Caco-2 (cell line): ENCODE measurements at regions not wholly inside any gene's neighbourhood (a gene's known extent, or its start where the extent isn't known, plus 50 kb on each side); places are given as distances from the start of the nearest gene placed in this dataset.

Experiments
- BruUV-seq: library from RNA; stranded (reverse); fragments of 400-500 nt; replicated peaks from 2 replicates; lab custom pipeline; 2021; lab: Mats Ljungman, UMichigan
- CTCF ChIA-PET: fragments of 300-600 bp; sonication (Branson Sonifier 250); formaldehyde crosslinking; loops from one replicate; lab custom pipeline; 2022; ENCODE audit warnings: antibody characterized with exemption; lab: Charles Lee
- POLR2A ChIA-PET: fragments of 300-600 bp; sonication (Branson Sonifier 250); formaldehyde crosslinking; loops from one replicate; lab custom pipeline; 2022; ENCODE audit warnings: antibody characterized with exemption; lab: Charles Lee
- DNase-seq, 2 experiments: peaks; one replicate each; pipeline versions ENCODE4 v3.0.0 to v3.0.0-alpha.2; 2020 to 2022
- H3K27me3 ChIP-seq: replicated peaks from 2 replicates; pipeline ENCODE4 v1.6.0; 2011; ENCODE audit warnings: low read length; ENCODE audit not compliant: control insufficient read depth, insufficient read depth
- H3K36me3 ChIP-seq: 2 replicates; pipeline ENCODE4 v1.5.1; 2011; ENCODE audit warnings: low read length; ENCODE audit not compliant: control insufficient read depth, insufficient read depth
- H3K4me1 ChIP-seq: fragments of 250-450 bp; sonication (Bioruptor Pico); 2 replicates; pipeline ENCODE4 v1.5.1; 2020; ENCODE audit warnings: mild to moderate bottlenecking
- H3K4me3 ChIP-seq: 2 replicates; pipeline ENCODE4 v1.5.1; 2011; ENCODE audit warnings: low read depth, mild to moderate bottlenecking, control low read depth, low read length
- H3K9me3 ChIP-seq: fragments of 250-450 bp; sonication (Bioruptor Pico); 2 replicates; pipeline ENCODE4 v1.5.1; 2020; ENCODE audit warnings: mild to moderate bottlenecking, moderate library complexity
- H3K27ac Mint-ChIP-seq: one replicate; pipeline ENCODE4 v1.8.0; 2022; ENCODE audit warnings: mixed read lengths; ENCODE audit not compliant: unreplicated experiment
- H3K27me3 Mint-ChIP-seq: one replicate; pipeline ENCODE4 v1.8.0; 2022; ENCODE audit warnings: mixed read lengths; ENCODE audit not compliant: insufficient read depth, unreplicated experiment
- H3K36me3 Mint-ChIP-seq: one replicate; pipeline ENCODE4 v1.8.0; 2022; ENCODE audit warnings: mild to moderate bottlenecking, mixed read lengths; ENCODE audit not compliant: insufficient read depth, unreplicated experiment
- H3K4me1 Mint-ChIP-seq: one replicate; pipeline ENCODE4 v1.8.0; 2022; ENCODE audit warnings: low read depth, mixed read lengths; ENCODE audit not compliant: unreplicated experiment
- H3K4me3 Mint-ChIP-seq: one replicate; pipeline ENCODE4 v1.8.0; 2022; ENCODE audit warnings: mild to moderate bottlenecking, moderate library complexity, mixed read lengths; ENCODE audit not compliant: unreplicated experiment
- H3K9me3 Mint-ChIP-seq: one replicate; pipeline ENCODE4 v1.8.0; 2022; ENCODE audit warnings: mixed read lengths; ENCODE audit not compliant: unreplicated experiment
- CTCF ChIP-seq, 2 experiments: fragments of 200-600 bp in 1 of 2; IDR thresholded peaks; 1 replicate in 1 of 2; 2 replicates in 1 of 2; pipeline versions ENCODE4 v1.5.1 to v1.8.0; 2011 to 2022; ENCODE audit warnings: antibody characterized with exemption in 1 of 2, control low read depth in 1 of 2, inconsistent platforms in 1 of 2, low read depth in 1 of 2, low read length in 1 of 2, mild to moderate bottlenecking in 1 of 2, moderate library complexity in 1 of 2; ENCODE audit not compliant: insufficient read depth in 1 of 2, severe bottlenecking in 1 of 2, unreplicated experiment in 1 of 2
- intact Hi-C: fragments of 100-400 bp; cut with micrococcal nuclease; formaldehyde crosslinking; loops from one replicate; pipeline ENCODE4 v1.10.0; 2022; ENCODE audit not compliant: unreplicated experiment

GRCh38 chr6:104003803-104004516 lies 855.8 kb downstream of the HACE1 start:
- Histone ChIP-seq H3K9me3 (no peaks in the 10 kb centered on the region), H3K27me3 (no peaks in the 10 kb centered on the region), H3K4me1 (no peaks in the 10 kb centered on the region), H3K36me3 (no peaks in the 10 kb centered on the region), H3K4me3 (no peak overlapping the region)
- BruUV-seq, result no TSS peak
- H3K27ac Mint-ChIP-seq, result no peak overlapping the region
- no peaks in the 10 kb centered on the region for H3K36me3 Mint-ChIP-seq
- H3K27me3 Mint-ChIP-seq, result no peaks in the 10 kb centered on the region
- DNase-seq, result no peak
- ChIA-PET POLR2A (interaction anchor here (0.5 kb wide), 1 partner anchor 517 kb away, joined by 4 read pairs; no protein-coding TSS in a partner anchor), CTCF (no interaction called here)
- H3K4me1 Mint-ChIP-seq, result no peaks in the 10 kb centered on the region
- intact Hi-C loops, result loop anchor here (1.0 kb wide), 2 partner anchors 321 to 521 kb away; no protein-coding TSS in a partner anchor
- peak in 1 of 2 experiments; percentile 21 for TF ChIP-seq CTCF (IDR thresholded peaks at IDR 0.05; ENCODE audit: insufficient read depth in 1 of 2, low read depth in 1 of 2, low read length in 1 of 2, severe bottlenecking in 1 of 2, unreplicated experiment in 1 of 2)
- H3K4me3 Mint-ChIP-seq, result no peak overlapping the region
- no peaks in the 10 kb centered on the region for H3K9me3 Mint-ChIP-seq

- intact Hi-C loops, result no loop called here
- H3K36me3 Mint-ChIP-seq, result no peaks in the 10 kb centered on the region
- H3K27me3 Mint-ChIP-seq, result no peaks in the 10 kb centered on the region
- Histone ChIP-seq H3K4me3 (no peak overlapping the region), H3K4me1 (no peaks in the 10 kb centered on the region), H3K27me3 (no peaks in the 10 kb centered on the region), H3K9me3 (no peaks in the 10 kb centered on the region), H3K36me3 (no peaks in the 10 kb centered on the region)
- no peaks in the 10 kb centered on the region for H3K4me1 Mint-ChIP-seq
- H3K27ac Mint-ChIP-seq, result no peak overlapping the region
- ChIA-PET POLR2A (no interaction called here), CTCF (no interaction called here)
- no peak for TF ChIP-seq CTCF (IDR thresholded peaks at IDR 0.05; ENCODE audit: insufficient read depth in 1 of 2, low read depth in 1 of 2, low read length in 1 of 2, severe bottlenecking in 1 of 2, unreplicated experiment in 1 of 2)
- no peak overlapping the region for H3K4me3 Mint-ChIP-seq
- DNase-seq, result no peak
- BruUV-seq, result no TSS peak
- no peaks in the 10 kb centered on the region for H3K9me3 Mint-ChIP-seq
Measured at GRCh38 chr6:103995571-103995970, 864.1 kb downstream of the HACE1 start.

- H3K27me3 Mint-ChIP-seq, result no peaks in the 10 kb centered on the region
- no TSS peak for BruUV-seq
- no peaks in the 10 kb centered on the region for H3K4me1 ChIP-seq
Measured at GRCh38 chr6:103983860-103984259, 875.9 kb downstream of the HACE1 start.

More at GRCh38 chr6:103983860-103984259, 875.9 kb downstream of the HACE1 start:
- no peak for TF ChIP-seq CTCF (IDR thresholded peaks at IDR 0.05; ENCODE audit: insufficient read depth in 1 of 2, low read depth in 1 of 2, low read length in 1 of 2, severe bottlenecking in 1 of 2, unreplicated experiment in 1 of 2)
- H3K27me3 ChIP-seq, result no peaks in the 10 kb centered on the region
- H3K4me3 ChIP-seq, result no peak overlapping the region
- H3K36me3 ChIP-seq, result no peaks in the 10 kb centered on the region
- intact Hi-C loops, result no loop called here
- ChIA-PET CTCF (no interaction called here), POLR2A (no interaction called here)
- Mint-ChIP-seq H3K36me3 (no peaks in the 10 kb centered on the region), H3K4me1 (no peaks in the 10 kb centered on the region), H3K9me3 (no peaks in the 10 kb centered on the region), H3K27ac (no peak overlapping the region), H3K4me3 (no peak overlapping the region)
- no peak for DNase-seq
- no peaks in the 10 kb centered on the region for H3K9me3 ChIP-seq
